ENCODE measurements at regions not wholly inside any gene's neighbourhood (a gene's known extent, or its start where the extent isn't known, plus 50 kb on each side); places are given as distances from the start of the nearest gene placed in this dataset.
"Not testable (repeated sequence)": the region's sequence is repeated elsewhere in the genome, so short reads cannot be mapped to it uniquely, and the experiment has no call there.

DNA sequence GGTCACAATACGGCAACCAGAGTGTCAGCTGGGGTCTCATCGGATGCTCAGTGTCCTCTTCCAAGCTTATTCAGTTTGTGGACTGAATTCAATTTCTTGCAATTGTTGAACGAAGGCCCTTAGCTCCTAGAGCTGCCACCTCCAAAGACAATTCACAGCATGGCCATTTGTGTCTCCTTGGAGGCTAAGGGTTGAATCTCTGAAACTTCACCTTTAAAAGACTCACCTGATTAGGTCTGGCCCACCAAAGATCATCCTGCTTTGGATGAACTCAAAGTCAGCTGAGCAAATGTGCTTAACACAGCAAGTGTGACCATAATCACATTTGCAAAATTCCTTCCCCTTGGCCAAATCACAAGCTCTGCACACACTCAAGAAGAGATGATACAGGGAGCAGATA, 175.9 kb downstream of the OTOP1 start:
- not testable (repeated sequence) for H3K27me3 ChIP-seq (ENCODE audit: control insufficient read depth in 2 of 2, insufficient read depth in 1 of 2, low read length in 1 of 2); H3K27ac ChIP-seq (ENCODE audit: low read depth in 1 of 2, low read length in 1 of 2); H3K4me3 ChIP-seq (ENCODE audit: low read length in 2 of 2); H3K9me3 ChIP-seq (ENCODE audit: control insufficient read depth in 2 of 2, insufficient read depth in 1 of 2, low read length in 1 of 2); DNase-seq (ENCODE audit: low read depth in 6 of 9, low spot score in 9 of 9); H3K4me1 ChIP-seq (ENCODE audit: control insufficient read depth in 2 of 2, insufficient read depth in 2 of 2, low read length in 2 of 2); H3K36me3 ChIP-seq (ENCODE audit: control insufficient read depth in 2 of 2, insufficient read depth in 2 of 2, low read length in 1 of 2)
- 96% methylated on average over 3 of the region's 3 CpGs for WGBS

DNA sequence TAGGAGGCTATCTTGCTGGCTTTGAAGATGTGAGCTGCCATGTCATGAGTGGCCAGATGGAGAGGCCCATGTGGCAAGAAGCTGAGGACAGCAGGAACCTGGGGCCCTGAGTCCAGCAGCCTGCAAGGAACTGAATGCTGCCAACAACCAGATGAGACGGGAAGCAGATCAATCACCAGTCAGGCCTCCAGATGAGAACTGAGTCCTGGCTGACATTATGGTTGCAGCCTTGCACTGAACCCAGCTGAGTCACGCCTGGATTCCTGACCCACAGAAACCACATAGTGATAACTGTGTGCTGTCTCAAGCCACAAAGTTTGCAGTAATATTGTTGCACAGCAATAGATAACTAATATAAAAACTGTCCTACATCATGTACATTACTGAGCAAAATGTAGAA, 173.8 kb downstream of the OTOP1 start:
- not testable (repeated sequence) for H3K27ac ChIP-seq (ENCODE audit: low read depth in 1 of 2, low read length in 1 of 2)
- WGBS = 30% methylated on average over 2 of the region's 2 CpGs

DNA sequence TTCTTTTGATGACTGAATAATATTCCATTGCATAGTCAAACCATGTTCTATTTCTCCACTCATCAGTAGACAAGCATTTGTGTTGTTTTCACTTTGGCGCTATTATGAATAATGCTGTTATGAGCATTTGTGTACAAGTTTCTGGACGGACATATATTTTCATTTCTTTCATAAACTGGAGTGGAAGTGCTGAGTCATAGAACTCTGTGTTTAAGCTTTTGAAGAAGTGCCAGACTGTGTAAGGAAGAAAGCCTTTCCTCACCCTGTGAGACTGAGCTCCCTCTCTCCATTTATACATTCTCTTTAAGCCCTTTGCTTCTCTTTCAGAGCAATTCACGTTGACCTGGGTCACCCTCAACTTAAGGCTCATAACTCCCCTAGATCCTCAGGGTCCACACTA, 169.5 kb downstream of the OTOP1 start:
- not testable (repeated sequence) for H3K4me1 ChIP-seq (ENCODE audit: control insufficient read depth in 2 of 2, insufficient read depth in 2 of 2, low read length in 2 of 2); H3K9me3 ChIP-seq (ENCODE audit: control insufficient read depth in 2 of 2, insufficient read depth in 1 of 2, low read length in 1 of 2); H3K4me3 ChIP-seq (ENCODE audit: low read length in 2 of 2); H3K27me3 ChIP-seq (ENCODE audit: control insufficient read depth in 2 of 2, insufficient read depth in 1 of 2, low read length in 1 of 2); H3K27ac ChIP-seq (ENCODE audit: low read depth in 1 of 2, low read length in 1 of 2); H3K36me3 ChIP-seq (ENCODE audit: control insufficient read depth in 2 of 2, insufficient read depth in 2 of 2, low read length in 1 of 2); DNase-seq (ENCODE audit: low read depth in 6 of 9, low spot score in 9 of 9)
- WGBS = 89% methylated on average over 2 of the region's 3 CpGs

More for the DNA sequence above, 173.8 kb downstream of the OTOP1 start:
- H3K9me3 ChIP-seq (ENCODE audit: control insufficient read depth in 2 of 2, insufficient read depth in 1 of 2, low read length in 1 of 2); H3K4me1 ChIP-seq (ENCODE audit: control insufficient read depth in 2 of 2, insufficient read depth in 2 of 2, low read length in 2 of 2); H3K36me3 ChIP-seq (ENCODE audit: control insufficient read depth in 2 of 2, insufficient read depth in 2 of 2, low read length in 1 of 2); H3K27me3 ChIP-seq (ENCODE audit: control insufficient read depth in 2 of 2, insufficient read depth in 1 of 2, low read length in 1 of 2); DNase-seq (ENCODE audit: low read depth in 6 of 9, low spot score in 9 of 9); H3K4me3 ChIP-seq (ENCODE audit: low read length in 2 of 2): not testable (repeated sequence)

DNA sequence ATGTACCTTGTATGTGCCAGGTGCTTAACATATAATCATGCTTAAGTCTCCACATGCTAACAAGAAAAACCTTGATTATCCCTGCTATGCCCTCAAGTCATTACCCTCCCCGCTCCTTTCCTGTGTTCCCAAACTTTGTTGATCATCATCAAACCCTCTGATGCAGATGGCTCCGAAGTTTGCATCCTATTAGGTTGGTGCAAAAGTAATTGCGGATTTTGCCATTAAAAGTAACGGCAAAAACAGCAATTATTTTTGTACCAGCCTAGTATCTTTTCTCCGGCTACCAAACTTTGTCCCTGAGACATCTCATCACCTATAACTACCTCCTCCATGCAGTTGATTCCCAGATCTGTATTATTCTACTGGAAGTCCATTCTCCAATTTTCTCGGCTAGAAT, 142.6 kb downstream of the OTOP1 start:
- H3K36me3 ChIP-seq (ENCODE audit: control insufficient read depth in 2 of 2, insufficient read depth in 2 of 2, low read length in 1 of 2); H3K27ac ChIP-seq (ENCODE audit: low read depth in 1 of 2, low read length in 1 of 2); H3K4me1 ChIP-seq (ENCODE audit: control insufficient read depth in 2 of 2, insufficient read depth in 2 of 2, low read length in 2 of 2); DNase-seq (ENCODE audit: low read depth in 6 of 9, low spot score in 9 of 9); H3K4me3 ChIP-seq (ENCODE audit: low read length in 2 of 2); H3K27me3 ChIP-seq (ENCODE audit: control insufficient read depth in 2 of 2, insufficient read depth in 1 of 2, low read length in 1 of 2); H3K9me3 ChIP-seq (ENCODE audit: control insufficient read depth in 2 of 2, insufficient read depth in 1 of 2, low read length in 1 of 2): not testable (repeated sequence)
- 87% methylated on average over 6 of the region's 6 CpGs for WGBS

DNA sequence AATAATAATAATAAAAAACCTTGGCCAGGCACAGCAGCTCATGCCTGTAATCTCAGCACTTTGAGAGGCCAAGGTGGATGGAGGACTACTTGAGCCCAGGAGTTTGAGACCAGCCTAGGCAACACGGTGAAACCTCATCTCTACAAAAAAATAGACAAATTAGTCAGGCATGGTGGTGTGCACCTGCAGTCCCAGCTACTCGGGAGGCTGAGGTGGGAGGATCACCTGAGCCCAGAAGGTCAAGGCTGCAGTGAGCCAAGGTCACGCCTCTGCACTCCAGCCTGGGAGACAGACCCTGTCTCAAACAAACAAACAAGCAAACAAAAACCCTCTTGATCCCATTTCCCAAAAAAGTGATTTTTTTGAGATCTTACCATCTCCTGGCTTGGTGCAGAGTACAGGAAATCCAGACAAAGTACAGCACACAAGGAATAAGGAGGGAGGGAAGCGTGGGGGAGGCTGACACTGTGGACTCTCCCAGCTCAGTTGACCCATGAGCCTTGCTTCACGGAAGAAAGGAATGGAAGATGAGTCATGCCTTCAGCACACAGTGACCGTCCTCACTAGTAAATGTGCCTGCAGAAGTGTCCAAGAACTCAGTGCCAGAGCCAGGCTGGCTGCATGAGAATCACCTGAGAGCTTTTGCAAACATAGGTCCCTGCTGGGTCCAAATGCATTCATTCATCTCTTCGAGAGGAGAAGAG, 136.9 kb downstream of the OTOP1 start:
- H3K27me3 ChIP-seq (ENCODE audit: control insufficient read depth in 2 of 2, insufficient read depth in 1 of 2, low read length in 1 of 2); H3K9me3 ChIP-seq (ENCODE audit: control insufficient read depth in 2 of 2, insufficient read depth in 1 of 2, low read length in 1 of 2); H3K4me3 ChIP-seq (ENCODE audit: low read length in 2 of 2); DNase-seq (ENCODE audit: low read depth in 6 of 9, low spot score in 9 of 9); H3K27ac ChIP-seq (ENCODE audit: low read depth in 1 of 2, low read length in 1 of 2); H3K4me1 ChIP-seq (ENCODE audit: control insufficient read depth in 2 of 2, insufficient read depth in 2 of 2, low read length in 2 of 2); H3K36me3 ChIP-seq (ENCODE audit: control insufficient read depth in 2 of 2, insufficient read depth in 2 of 2, low read length in 1 of 2): not testable (repeated sequence)
- WGBS = 70% methylated on average over 7 of the region's 7 CpGs

DNA sequence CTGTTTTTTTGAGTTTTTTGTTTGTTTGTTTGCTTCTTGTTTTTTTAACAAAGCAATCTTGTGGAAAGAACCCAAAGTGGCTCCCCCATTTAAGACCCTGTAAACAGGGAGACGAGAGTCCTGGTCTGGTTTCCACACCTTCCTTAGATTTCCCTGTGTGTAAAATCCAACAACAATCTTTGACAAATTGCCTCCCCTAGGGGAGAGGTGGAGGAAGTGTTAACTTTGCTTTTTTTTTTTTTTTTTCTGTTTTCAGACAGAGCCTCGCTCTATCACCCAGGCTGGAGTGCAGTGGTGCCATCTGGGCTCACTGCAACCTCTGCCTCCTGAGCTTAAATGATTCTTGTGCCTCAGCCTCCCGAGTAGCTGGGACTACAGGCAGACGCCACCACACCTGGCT, 136.0 kb downstream of the OTOP1 start:
- not testable (repeated sequence) for DNase-seq (ENCODE audit: low read depth in 6 of 9, low spot score in 9 of 9); H3K27me3 ChIP-seq (ENCODE audit: control insufficient read depth in 2 of 2, insufficient read depth in 1 of 2, low read length in 1 of 2); H3K9me3 ChIP-seq (ENCODE audit: control insufficient read depth in 2 of 2, insufficient read depth in 1 of 2, low read length in 1 of 2); H3K27ac ChIP-seq (ENCODE audit: low read depth in 1 of 2, low read length in 1 of 2); H3K4me1 ChIP-seq (ENCODE audit: control insufficient read depth in 2 of 2, insufficient read depth in 2 of 2, low read length in 2 of 2); H3K36me3 ChIP-seq (ENCODE audit: control insufficient read depth in 2 of 2, insufficient read depth in 2 of 2, low read length in 1 of 2); H3K4me3 ChIP-seq (ENCODE audit: low read length in 2 of 2)
- WGBS = 57% methylated on average over 4 of the region's 4 CpGs

DNA sequence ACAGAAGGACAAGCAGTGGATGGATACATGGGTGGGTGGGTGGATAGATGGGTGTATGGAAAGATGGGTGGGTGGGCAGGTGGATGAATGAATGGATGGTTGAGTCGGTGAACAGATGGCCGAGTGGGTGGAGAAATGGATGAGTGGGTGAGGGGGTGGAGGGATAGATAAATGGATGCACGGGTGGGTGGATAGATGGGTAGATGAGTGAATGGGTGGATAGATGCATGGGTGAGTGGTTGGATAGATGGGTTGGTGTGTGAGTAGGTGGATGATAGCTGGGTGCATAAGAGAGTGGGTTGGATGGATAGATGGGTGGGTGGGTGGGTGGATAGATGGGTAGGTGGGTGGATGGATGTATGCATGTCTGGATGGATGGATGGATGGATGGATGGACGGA, 134.6 kb downstream of the OTOP1 start:
- not testable (repeated sequence) for H3K4me1 ChIP-seq (ENCODE audit: control insufficient read depth in 2 of 2, insufficient read depth in 2 of 2, low read length in 2 of 2); H3K36me3 ChIP-seq (ENCODE audit: control insufficient read depth in 2 of 2, insufficient read depth in 2 of 2, low read length in 1 of 2); H3K9me3 ChIP-seq (ENCODE audit: control insufficient read depth in 2 of 2, insufficient read depth in 1 of 2, low read length in 1 of 2); DNase-seq (ENCODE audit: low read depth in 6 of 9, low spot score in 9 of 9); H3K27me3 ChIP-seq (ENCODE audit: control insufficient read depth in 2 of 2, insufficient read depth in 1 of 2, low read length in 1 of 2); H3K27ac ChIP-seq (ENCODE audit: low read depth in 1 of 2, low read length in 1 of 2); H3K4me3 ChIP-seq (ENCODE audit: low read length in 2 of 2)
- 86% methylated on average over 4 of the region's 4 CpGs for WGBS

DNA sequence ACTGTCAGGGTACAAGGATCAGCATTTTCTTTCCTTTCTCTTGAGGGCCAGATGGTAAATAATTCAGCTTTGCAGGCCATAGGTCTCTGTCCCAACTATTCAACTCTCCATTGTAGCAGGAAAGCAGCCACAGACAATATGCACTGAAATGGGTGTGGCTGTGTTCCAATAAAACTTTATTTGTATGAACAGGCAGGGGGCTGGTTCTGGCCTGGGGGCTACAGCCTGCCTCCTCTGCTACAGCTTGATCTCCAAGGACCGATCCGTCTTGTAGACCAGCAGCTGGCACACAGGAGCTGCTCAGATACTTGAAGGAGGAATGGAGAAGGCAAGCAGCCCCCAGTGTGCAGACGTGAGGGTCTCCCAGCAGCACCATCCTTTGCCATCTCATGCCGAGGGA, 127.1 kb downstream of the OTOP1 start:
- H3K27ac ChIP-seq (ENCODE audit: low read depth in 1 of 2, low read length in 1 of 2); H3K4me1 ChIP-seq (ENCODE audit: control insufficient read depth in 2 of 2, insufficient read depth in 2 of 2, low read length in 2 of 2); H3K27me3 ChIP-seq (ENCODE audit: control insufficient read depth in 2 of 2, insufficient read depth in 1 of 2, low read length in 1 of 2); H3K4me3 ChIP-seq (ENCODE audit: low read length in 2 of 2); H3K9me3 ChIP-seq (ENCODE audit: control insufficient read depth in 2 of 2, insufficient read depth in 1 of 2, low read length in 1 of 2); H3K36me3 ChIP-seq (ENCODE audit: control insufficient read depth in 2 of 2, insufficient read depth in 2 of 2, low read length in 1 of 2); DNase-seq (ENCODE audit: low read depth in 6 of 9, low spot score in 9 of 9): not testable (repeated sequence)
- WGBS = 87% methylated on average over 4 of the region's 4 CpGs

DNA sequence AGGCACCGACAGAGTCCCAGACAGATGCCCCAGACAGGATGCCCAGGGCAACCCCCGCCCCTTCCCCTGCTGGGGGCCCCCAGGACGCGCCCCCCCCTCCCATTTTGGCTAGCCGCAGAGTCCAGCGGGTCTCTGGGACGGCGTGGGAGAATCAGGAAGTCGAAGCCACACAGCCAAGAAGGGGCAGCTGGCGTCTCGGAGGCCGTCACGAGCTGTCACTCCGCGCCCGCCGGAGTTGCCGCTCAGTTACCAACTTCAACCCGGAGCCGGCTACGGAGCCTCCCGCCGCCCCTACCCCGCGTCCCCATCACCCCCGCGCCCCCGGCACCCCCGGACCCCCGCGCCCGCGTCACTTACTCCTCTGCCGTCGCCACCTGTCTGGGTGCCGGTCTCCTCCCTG, 119.8 kb downstream of the OTOP1 start:
- Histone ChIP-seq H3K4me3 (ENCODE audit: low read length in 2 of 2) (peak overlapping the region in 1 of 2 donors; percentile 34), H3K27me3 (ENCODE audit: control insufficient read depth in 2 of 2, insufficient read depth in 1 of 2, low read length in 1 of 2) (peaks cover 8 to 20% of the 10 kb centered on the region in 2 donors)
- not testable (repeated sequence) for H3K9me3 ChIP-seq (ENCODE audit: control insufficient read depth in 2 of 2, insufficient read depth in 1 of 2, low read length in 1 of 2); H3K4me1 ChIP-seq (ENCODE audit: control insufficient read depth in 2 of 2, insufficient read depth in 2 of 2, low read length in 2 of 2); H3K36me3 ChIP-seq (ENCODE audit: control insufficient read depth in 2 of 2, insufficient read depth in 2 of 2, low read length in 1 of 2); DNase-seq (ENCODE audit: low read depth in 6 of 9, low spot score in 9 of 9); H3K27ac ChIP-seq (ENCODE audit: low read depth in 1 of 2, low read length in 1 of 2)
- 3% methylated on average over 31 of the region's 36 CpGs for WGBS
